ENCODE measurements at regions not wholly inside any gene's neighbourhood (a gene's known extent, or its start where the extent isn't known, plus 50 kb on each side); places are given as distances from the start of the nearest gene placed in this dataset.

DNA sequence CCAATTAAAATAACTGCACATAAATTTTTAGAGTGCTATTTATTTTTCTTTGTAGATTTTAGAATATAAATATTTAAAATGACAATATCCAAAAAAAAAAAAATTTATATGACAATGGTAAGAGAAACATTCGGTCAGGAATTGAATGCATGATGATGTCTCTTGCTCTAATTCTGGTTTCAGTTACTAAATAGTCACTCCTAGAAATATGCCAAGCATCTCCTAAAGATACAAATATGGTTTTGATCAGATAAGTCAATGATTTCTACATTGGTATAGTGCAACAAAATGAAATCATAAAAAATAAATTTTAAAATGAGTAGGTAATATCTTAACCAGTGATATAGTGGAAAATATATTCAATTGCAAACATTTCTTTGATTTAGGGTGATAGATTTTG lies 95.9 kb upstream of the ACKR3 start:
- no peaks in the 10 kb centered on the region for H3K9me2 ChIP-seq (ENCODE audit: insufficient read depth, low read length)
- TF ChIP-seq MXI1 (conservative IDR thresholded peaks at IDR 0.05; ENCODE audit: poor library complexity, severe bottlenecking) = no peak
- TF ChIP-seq EP300 (conservative IDR thresholded peaks at IDR 0.05; ENCODE audit: poor library complexity, severe bottlenecking) = no peak
- TF ChIP-seq CTCF (IDR thresholded peaks at IDR 0.05; ENCODE audit: poor library complexity, severe bottlenecking) = no peak
- no peak for TF ChIP-seq POLR2AphosphoS5 (IDR thresholded peaks at IDR 0.05)
- no peak for TF ChIP-seq EZH2 (IDR thresholded peaks at IDR 0.05; ENCODE audit: borderline replicate concordance, insufficient read depth, low read length, poor library complexity, severe bottlenecking)
- TF ChIP-seq SMC3 (conservative IDR thresholded peaks at IDR 0.05; ENCODE audit: poor library complexity) = no peak
- TF ChIP-seq TAF1 (IDR thresholded peaks at IDR 0.05; ENCODE audit: low read depth) = no peak
- TF ChIP-seq REST (IDR thresholded peaks at IDR 0.05; ENCODE audit: borderline replicate concordance) = no peak
- TF ChIP-seq RAD21 (conservative IDR thresholded peaks at IDR 0.05) = no peak
- no peaks in the 10 kb centered on the region for H3K79me2 ChIP-seq (replicated peaks; ENCODE audit: insufficient read depth, low read length)
- no peaks in the 10 kb centered on the region for H3K36me3 ChIP-seq (ENCODE audit: insufficient read depth, low read length)
- H3K27me3 ChIP-seq (ENCODE audit: insufficient read depth, low read depth, low read length) = no peaks in the 10 kb centered on the region
- H3K9me3 ChIP-seq (ENCODE audit: low read length) = no peaks in the 10 kb centered on the region
- no peaks in the 10 kb centered on the region for H3F3A ChIP-seq (ENCODE audit: insufficient read depth, low read length, poor library complexity, severe bottlenecking)
- H4K20me1 ChIP-seq (ENCODE audit: insufficient read depth) = no peaks in the 10 kb centered on the region
- H3K27ac ChIP-seq (ENCODE audit: low read length) = no peak overlapping the region
- no peak overlapping the region for H2AFZ ChIP-seq (ENCODE audit: low read depth, low read length)
- H3K4me2 ChIP-seq (ENCODE audit: low read length) = no peak overlapping the region
- H3K4me3 ChIP-seq (ENCODE audit: low read length) = no peak overlapping the region
- no peak overlapping the region for H3K9ac ChIP-seq (ENCODE audit: low read length)

GRCh38 chr2:236479814-236480213 lies 89.8 kb upstream of the ACKR3 start:
- Histone ChIP-seq H3F3A (ENCODE audit: insufficient read depth, low read length, poor library complexity, severe bottlenecking) (no peaks in the 10 kb centered on the region), H3K9ac (ENCODE audit: low read length) (no peak overlapping the region), H4K20me1 (ENCODE audit: insufficient read depth) (no peaks in the 10 kb centered on the region), H3K79me2 (replicated peaks; ENCODE audit: insufficient read depth, low read length) (no peaks in the 10 kb centered on the region), H3K4me3 (ENCODE audit: low read length) (no peak overlapping the region), H3K9me2 (ENCODE audit: insufficient read depth, low read length) (no peaks in the 10 kb centered on the region), H3K27me3 (ENCODE audit: insufficient read depth, low read depth, low read length) (no peaks in the 10 kb centered on the region), H3K9me3 (ENCODE audit: low read length) (peaks cover 15% of the 10 kb centered on the region), H3K36me3 (ENCODE audit: insufficient read depth, low read length) (no peaks in the 10 kb centered on the region), H3K4me2 (ENCODE audit: low read length) (no peak overlapping the region), H3K27ac (ENCODE audit: low read length) (no peak overlapping the region), H2AFZ (ENCODE audit: low read depth, low read length) (no peak overlapping the region)
- TF ChIP-seq RAD21 (conservative IDR thresholded peaks at IDR 0.05) (no peak), EP300 (conservative IDR thresholded peaks at IDR 0.05; ENCODE audit: poor library complexity, severe bottlenecking) (no peak), MXI1 (conservative IDR thresholded peaks at IDR 0.05; ENCODE audit: poor library complexity, severe bottlenecking) (no peak), CTCF (IDR thresholded peaks at IDR 0.05; ENCODE audit: poor library complexity, severe bottlenecking) (no peak), SMC3 (conservative IDR thresholded peaks at IDR 0.05; ENCODE audit: poor library complexity) (no peak), POLR2AphosphoS5 (IDR thresholded peaks at IDR 0.05) (no peak), TAF1 (IDR thresholded peaks at IDR 0.05; ENCODE audit: low read depth) (no peak), EZH2 (IDR thresholded peaks at IDR 0.05; ENCODE audit: borderline replicate concordance, insufficient read depth, low read length, poor library complexity, severe bottlenecking) (no peak), REST (IDR thresholded peaks at IDR 0.05; ENCODE audit: borderline replicate concordance) (no peak)

All from neural cell (in vitro differentiated cells).